Breast epithelium (tissue), 3 donors: ENCODE measurements at regions not wholly inside any gene's neighbourhood (a gene's known extent, or its start where the extent isn't known, plus 50 kb on each side); places are given as distances from the start of the nearest gene placed in this dataset.

Source experiments
- CTCF ChIP-seq, 3 donors: fragments of 450-650 bp; IDR thresholded peaks; one replicate each; pipeline ENCODE4 v1.5.1; 2016 to 2017; ENCODE audit warnings: antibody characterized with exemption in 3 of 3, mild to moderate bottlenecking in 3 of 3, moderate library complexity in 3 of 3
- POLR2A ChIP-seq: fragments of 450-650 bp; IDR thresholded peaks from one replicate; pipeline ENCODE4 v1.6.1; 2016; ENCODE audit warnings: antibody characterized with exemption, mild to moderate bottlenecking, moderate library complexity
- POLR2AphosphoS5 ChIP-seq, 3 donors: sonication (generic); formaldehyde crosslinking; IDR thresholded peaks; one replicate each; pipeline ENCODE4 v1.6.1; 2017; ENCODE audit warnings: antibody characterized with exemption in 3 of 3

GRCh38 chr2:228367356-228367755 lies 185.9 kb upstream of the SPHKAP start:
- TF ChIP-seq CTCF (IDR thresholded peaks at IDR 0.05), result no peak
- no peak for TF ChIP-seq POLR2A
- TF ChIP-seq POLR2AphosphoS5 (IDR thresholded peaks at IDR 0.05), result no peak
